Left ventricle myocardium superior (tissue), 1 donor: ENCODE measurements at regions not wholly inside any gene's neighbourhood (a gene's known extent, or its start where the extent isn't known, plus 50 kb on each side); places are given as distances from the start of the nearest gene placed in this dataset.
"Not testable (repeated sequence)": the region's sequence is repeated elsewhere in the genome, so short reads cannot be mapped to it uniquely, and the experiment has no call there.

Experiments
- ATAC-seq: fragments of 200-7000 bp; cut with Tn5 transposase; one replicate; pipeline ENCODE4 v1.9.1; 2020; ENCODE audit warnings: mild to moderate bottlenecking, moderate library complexity
- DNase-seq: peaks from one replicate; pipeline ENCODE4 v3.0.0-alpha.2; 2020
- intact Hi-C: fragments of 100-400 bp; cut with micrococcal nuclease; formaldehyde crosslinking; loops from one replicate; pipeline ENCODE4 v1.11.0; 2022
- donor health status: DM: no; HTN: yes; CAD: no; lungs with severe emphysema.

GRCh38 chr6:16925461-16925860, 164.2 kb upstream of the ATXN1 start:
- intact Hi-C loops, result no loop called here
- ATAC-seq, result no peak

GRCh38 chr6:16922282-16922681, 161.0 kb upstream of the ATXN1 start:
- intact Hi-C loops, result loop anchor here (2.0 kb wide), 1 partner anchor 49 kb away; no protein-coding TSS in a partner anchor
- no peak for DNase-seq
- ATAC-seq, result no peak

More at GRCh38 chr6:16925461-16925860, 164.2 kb upstream of the ATXN1 start:
- no peak for DNase-seq

GRCh38 chr6:16921399-16922110, 160.3 kb upstream of the ATXN1 start:
- DNase-seq (no peak), ATAC-seq (no peak)
- intact Hi-C loops, result loop anchor here (2.0 kb wide), 1 partner anchor 49 kb away; no protein-coding TSS in a partner anchor

- ATAC-seq, result no peak
- no peak for DNase-seq
Measured at GRCh38 chr6:16918586-16918985, 157.3 kb upstream of the ATXN1 start.

GRCh38 chr6:16914184-16914583, 152.9 kb upstream of the ATXN1 start:
- ATAC-seq, result no peak
- intact Hi-C loops, result no loop called here
- no peak for DNase-seq

More at GRCh38 chr6:16918586-16918985, 157.3 kb upstream of the ATXN1 start:
- intact Hi-C loops, result no loop called here

GRCh38 chr6:16912756-16913155, 151.5 kb upstream of the ATXN1 start:
- ATAC-seq (no peak), DNase-seq (no peak)
- intact Hi-C loops, result no loop called here

- intact Hi-C loops, result no loop called here
- no peak for DNase-seq
- no peak for ATAC-seq
Measured at GRCh38 chr6:16911088-16911487, 149.8 kb upstream of the ATXN1 start.

- DNase-seq (no peak), ATAC-seq (no peak)
- intact Hi-C loops, result no loop called here
Measured at GRCh38 chr6:16909658-16910360, 148.5 kb upstream of the ATXN1 start.

- intact Hi-C loops, result no loop called here
- ATAC-seq, result no peak
- no peak for DNase-seq
Measured at GRCh38 chr6:16907991-16908390, 146.7 kb upstream of the ATXN1 start.

GRCh38 chr6:16904957-16905356, 143.7 kb upstream of the ATXN1 start:
- ATAC-seq (no peak), DNase-seq (no peak)
- intact Hi-C loops, result no loop called here

GRCh38 chr6:16903470-16903869, 142.2 kb upstream of the ATXN1 start:
- ATAC-seq (no peak), DNase-seq (no peak)
- intact Hi-C loops, result no loop called here

- intact Hi-C loops, result no loop called here
- DNase-seq (no peak), ATAC-seq (no peak)
Measured at GRCh38 chr6:16902502-16902901, 141.2 kb upstream of the ATXN1 start.

GRCh38 chr6:16901782-16902181, 140.5 kb upstream of the ATXN1 start:
- DNase-seq (peak; percentile 66), ATAC-seq (peak; percentile 72)
- intact Hi-C loops, result no loop called here

GRCh38 chr6:16901306-16901705, 140.0 kb upstream of the ATXN1 start:
- DNase-seq (no peak), ATAC-seq (no peak)
- intact Hi-C loops, result no loop called here

- DNase-seq (no peak), ATAC-seq (no peak)
- intact Hi-C loops, result no loop called here
Measured at GRCh38 chr6:16898640-16899396, 137.6 kb upstream of the ATXN1 start.

- no peak for DNase-seq
- intact Hi-C loops, result no loop called here
- no peak for ATAC-seq
Measured at GRCh38 chr6:16897669-16898068, 136.4 kb upstream of the ATXN1 start.

- intact Hi-C loops, result no loop called here
- DNase-seq (no peak), ATAC-seq (no peak)
Measured at GRCh38 chr6:16894301-16894700, 133.0 kb upstream of the ATXN1 start.

GRCh38 chr6:16891110-16891509, 129.8 kb upstream of the ATXN1 start:
- DNase-seq, intact Hi-C loops, ATAC-seq: not testable (repeated sequence)

GRCh38 chr6:16885411-16886160, 124.3 kb upstream of the ATXN1 start:
- no peak for ATAC-seq
- intact Hi-C loops, result no loop called here

More at GRCh38 chr6:16885411-16886160, 124.3 kb upstream of the ATXN1 start:
- DNase-seq, result no peak
